ENCODE measurements at regions not wholly inside any gene's neighbourhood (a gene's known extent, or its start where the extent isn't known, plus 50 kb on each side); places are given as distances from the start of the nearest gene placed in this dataset.

GRCh38 chr4:111391829-111392228 is 753.4 kb upstream of the FAM241A start:
- TF ChIP-seq CTCF (IDR thresholded peaks at IDR 0.05) (no peak), POLR2A (IDR thresholded peaks at IDR 0.05) (no peak)
